ENCODE measurements at regions not wholly inside any gene's neighbourhood (a gene's known extent, or its start where the extent isn't known, plus 50 kb on each side); places are given as distances from the start of the nearest gene placed in this dataset.

GRCh38 chr3:167880183-167880582 lies 144.7 kb downstream of the SERPINI1 start:
- H3K36me3 Mint-ChIP-seq (ENCODE audit: insufficient read depth in 1 of 3, low read depth in 3 of 3) = no peaks in the 10 kb centered on the region
- Histone ChIP-seq H2BK20ac (ENCODE audit: low read depth, low read length, poor library complexity, severe bottlenecking) (no peak overlapping the region), H3K9me3 (ENCODE audit: control insufficient read depth, low read depth, low read length) (no peaks in the 10 kb centered on the region), H3K27ac (ENCODE audit: insufficient read length, low read depth, low read length) (no peak overlapping the region), H3K79me2 (ENCODE audit: insufficient read depth, low read length) (no peaks in the 10 kb centered on the region), H2BK12ac (ENCODE audit: insufficient read length, low read depth, low read length) (no peak overlapping the region), H3T11ph (ENCODE audit: low read length) (no peak overlapping the region), H2BK5ac (ENCODE audit: insufficient read length, low read length) (no peak overlapping the region), H3K14ac (ENCODE audit: insufficient read depth, low read length) (no peak overlapping the region), H3K4ac (ENCODE audit: low read depth, low read length) (no peak overlapping the region), H2BK120ac (ENCODE audit: low read depth, low read length, poor library complexity, severe bottlenecking) (no peak overlapping the region), H3K23ac (ENCODE audit: insufficient read length, low read depth, low read length) (no peak overlapping the region), H3K4me1 (ENCODE audit: insufficient read depth, low read length) (peaks cover 4% of the 10 kb centered on the region; the same call in 1 of the 2 replicates), H3K23me2 (ENCODE audit: insufficient read length, low read depth, low read length, poor library complexity, severe bottlenecking) (no peaks in the 10 kb centered on the region), H2BK15ac (ENCODE audit: low read depth, low read length) (no peak overlapping the region), H4K91ac (ENCODE audit: insufficient read length, low read depth, low read length) (no peak overlapping the region), H3K56ac (ENCODE audit: insufficient read length, low read depth, low read length) (no peak overlapping the region), H2AK5ac (ENCODE audit: insufficient read length, low read length) (no peak overlapping the region), H3K18ac (ENCODE audit: insufficient read length, low read depth, low read length) (no peak overlapping the region), H4K5ac (ENCODE audit: insufficient read length, low read depth, low read length) (no peak overlapping the region), H3K4me2 (ENCODE audit: insufficient read depth, insufficient read length, low read length) (no peak overlapping the region), H3K9ac (ENCODE audit: extremely low read depth, insufficient read length, low read length) (no peak overlapping the region), H3K27me3 (ENCODE audit: insufficient read depth, low read length) (no peaks in the 10 kb centered on the region), H2AFZ (ENCODE audit: low read length) (no peak overlapping the region), H4K20me1 (ENCODE audit: control insufficient read depth, insufficient read depth, insufficient read length) (no peaks in the 10 kb centered on the region), H3K79me1 (ENCODE audit: insufficient read depth, low read depth, low read length, poor library complexity, severe bottlenecking) (no peaks in the 10 kb centered on the region), H4K8ac (replicated peaks; ENCODE audit: insufficient read length, low read depth, low read length) (no peak overlapping the region)
- H3K4me1 Mint-ChIP-seq = peaks cover 2 to 4% of the 10 kb centered on the region in 2 experiments; a peak in 2 of 4 replicates
- no peaks in the 10 kb centered on the region for H3K27me3 Mint-ChIP-seq (ENCODE audit: low read depth)
- no peak for DNase-seq
- no peaks in the 10 kb centered on the region for H3K9me3 Mint-ChIP-seq
- no peak overlapping the region for H3K4me3 Mint-ChIP-seq
- TF ChIP-seq CTCF (conservative IDR thresholded peaks at IDR 0.05) = no peak
- no peak overlapping the region for H3K27ac Mint-ChIP-seq

Measured in H9 (cell line).